IPS-18a (cell line): ENCODE measurements at regions not wholly inside any gene's neighbourhood (a gene's known extent, or its start where the extent isn't known, plus 50 kb on each side); places are given as distances from the start of the nearest gene placed in this dataset.
"Not testable (repeated sequence)": the region's sequence is repeated elsewhere in the genome, so short reads cannot be mapped to it uniquely, and the experiment has no call there.

Source experiments
- H3K27ac ChIP-seq: one replicate; pipeline ENCODE4 v1.5.1; 2013; ENCODE audit warnings: low read length
- H3K27me3 ChIP-seq: one replicate; pipeline ENCODE4 v1.6.1; 2013; ENCODE audit warnings: mild to moderate bottlenecking, low read length; ENCODE audit not compliant: control insufficient read depth, insufficient read depth
- H3K36me3 ChIP-seq: one replicate; pipeline ENCODE4 v1.6.1; 2013; ENCODE audit warnings: low read depth, low read length; ENCODE audit not compliant: control insufficient read depth
- H3K4me1 ChIP-seq: one replicate; pipeline ENCODE4 v1.6.1; 2013; ENCODE audit warnings: low read depth, low read length; ENCODE audit not compliant: control insufficient read depth
- H3K4me3 ChIP-seq: one replicate; pipeline ENCODE4 v1.5.1; 2013; ENCODE audit warnings: low read length
- H3K9ac ChIP-seq: one replicate; pipeline ENCODE4 v1.6.1; 2013; ENCODE audit warnings: mild to moderate bottlenecking, low read length, moderate library complexity
- H3K9me3 ChIP-seq: one replicate; pipeline ENCODE4 v1.6.1; 2013; ENCODE audit warnings: low read depth, low read length; ENCODE audit not compliant: control insufficient read depth

DNA sequence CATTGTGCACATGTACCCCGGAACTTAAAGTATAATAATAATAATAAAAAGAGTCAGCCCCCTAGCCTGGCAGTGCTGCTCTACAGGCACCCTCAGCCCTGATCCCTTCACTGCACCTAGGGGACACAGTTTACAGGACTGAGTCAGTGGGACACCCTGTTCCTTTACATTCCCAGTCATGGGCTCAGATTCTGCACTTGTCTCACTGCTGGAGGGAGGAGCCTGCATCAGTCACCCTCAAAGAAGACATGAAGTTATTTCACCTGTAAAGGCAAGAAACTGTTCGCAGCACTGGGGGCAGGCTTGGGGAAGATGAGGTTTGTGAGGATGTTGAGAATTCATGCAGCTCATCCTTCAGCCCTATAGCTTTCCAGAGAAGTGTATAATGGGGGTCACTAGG, 50.7 kb upstream of the VPREB1 start:
- Histone ChIP-seq H3K27ac (no peak overlapping the region), H3K27me3 (peaks cover 84% of the 10 kb centered on the region)

DNA sequence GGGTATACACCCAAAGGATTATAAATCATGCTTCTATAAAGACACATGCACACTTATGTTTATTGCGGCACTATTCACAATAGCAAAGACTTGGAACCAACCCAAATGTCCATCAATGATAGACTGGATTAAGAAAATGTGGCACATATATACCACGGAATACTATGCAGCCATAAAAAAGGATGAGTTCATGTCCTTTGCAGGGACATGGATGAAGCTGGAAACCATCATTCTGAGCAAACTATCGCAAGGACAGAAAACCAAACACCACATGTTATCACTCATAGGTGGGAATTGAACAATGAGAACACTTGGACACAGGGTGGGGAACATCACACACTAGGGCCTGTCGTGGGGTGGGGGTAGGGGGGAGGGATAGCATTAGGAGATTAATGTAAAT, 51.1 kb upstream of the VPREB1 start:
- peaks cover 84% of the 10 kb centered on the region for H3K27me3 ChIP-seq

More for the DNA sequence above, 50.7 kb upstream of the VPREB1 start:
- Histone ChIP-seq H3K4me3 (no peak overlapping the region), H3K9ac (no peak overlapping the region), H3K36me3 (no peaks in the 10 kb centered on the region), H3K9me3 (no peaks in the 10 kb centered on the region), H3K4me1 (no peaks in the 10 kb centered on the region)

DNA sequence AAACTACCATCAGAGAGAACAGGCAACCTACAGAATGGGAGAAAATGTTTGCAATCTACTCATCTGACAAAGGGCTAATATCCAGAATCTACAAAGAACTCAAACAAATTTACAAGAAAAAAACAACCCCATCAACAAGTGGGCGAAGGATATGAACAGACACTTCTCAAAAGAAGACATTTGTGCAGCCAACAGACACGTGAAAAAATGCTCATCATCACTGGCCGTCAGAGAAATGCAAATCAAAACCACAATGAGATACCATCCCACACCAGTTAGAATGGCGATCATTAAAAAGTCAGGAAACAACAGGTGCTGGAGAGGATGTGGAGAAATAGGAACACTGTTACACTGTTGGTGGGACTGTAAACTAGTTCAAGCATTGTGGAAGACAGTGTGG, 51.6 kb upstream of the VPREB1 start:
- not testable (repeated sequence) for H3K36me3 ChIP-seq, H3K4me3 ChIP-seq, H3K4me1 ChIP-seq, H3K9ac ChIP-seq, H3K9me3 ChIP-seq, H3K27ac ChIP-seq
- H3K27me3 ChIP-seq: peaks cover 84% of the 10 kb centered on the region

More for the DNA sequence above, 51.1 kb upstream of the VPREB1 start:
- not testable (repeated sequence) for H3K27ac ChIP-seq, H3K9me3 ChIP-seq, H3K9ac ChIP-seq, H3K36me3 ChIP-seq, H3K4me3 ChIP-seq, H3K4me1 ChIP-seq

DNA sequence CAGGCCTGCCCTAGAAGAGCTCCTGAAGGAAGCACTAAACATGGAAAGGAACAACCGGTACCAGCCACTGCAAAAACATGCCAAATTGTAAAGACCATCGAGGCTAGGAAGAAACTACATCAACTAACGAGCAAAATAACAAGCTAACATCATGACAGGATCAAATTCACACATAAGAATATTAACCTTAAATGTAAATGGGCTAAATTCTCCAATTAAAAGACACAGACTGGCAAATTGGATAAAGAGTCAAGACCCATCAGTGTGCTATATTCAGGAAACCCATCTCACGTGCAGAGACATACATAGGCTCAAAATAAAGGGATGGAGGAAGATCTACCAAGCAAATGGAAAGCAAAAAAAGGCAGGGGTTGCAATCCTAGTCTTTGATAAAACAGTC, 54.8 kb upstream of the VPREB1 start:
- not testable (repeated sequence) for H3K9ac ChIP-seq

DNA sequence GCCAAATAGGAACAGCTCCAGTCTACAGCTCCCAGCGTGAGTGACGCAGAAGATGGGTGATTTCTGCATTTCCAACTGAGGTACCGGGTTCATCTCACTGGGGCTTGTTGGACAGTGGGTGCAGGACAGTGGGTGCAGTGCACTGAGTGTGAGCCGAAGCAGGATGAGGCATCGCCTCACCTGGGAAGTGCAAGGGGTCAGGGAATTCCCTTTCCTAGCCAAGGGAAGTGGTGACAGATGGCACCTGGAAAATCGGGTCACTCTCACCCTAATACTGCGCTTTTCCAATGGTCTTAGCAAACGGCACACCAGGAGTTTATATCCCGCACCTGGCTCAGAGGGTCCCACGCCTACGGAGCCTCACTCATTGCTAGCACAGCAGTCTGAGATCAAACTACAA, 56.7 kb upstream of the VPREB1 start:
- not testable (repeated sequence) for H3K4me1 ChIP-seq, H3K27ac ChIP-seq, H3K4me3 ChIP-seq, H3K9ac ChIP-seq, H3K9me3 ChIP-seq, H3K36me3 ChIP-seq
- peaks cover 91% of the 10 kb centered on the region for H3K27me3 ChIP-seq

More for the DNA sequence above, 54.8 kb upstream of the VPREB1 start:
- peaks cover 84% of the 10 kb centered on the region for H3K27me3 ChIP-seq
- not testable (repeated sequence) for H3K4me1 ChIP-seq, H3K4me3 ChIP-seq, H3K36me3 ChIP-seq, H3K27ac ChIP-seq, H3K9me3 ChIP-seq

DNA sequence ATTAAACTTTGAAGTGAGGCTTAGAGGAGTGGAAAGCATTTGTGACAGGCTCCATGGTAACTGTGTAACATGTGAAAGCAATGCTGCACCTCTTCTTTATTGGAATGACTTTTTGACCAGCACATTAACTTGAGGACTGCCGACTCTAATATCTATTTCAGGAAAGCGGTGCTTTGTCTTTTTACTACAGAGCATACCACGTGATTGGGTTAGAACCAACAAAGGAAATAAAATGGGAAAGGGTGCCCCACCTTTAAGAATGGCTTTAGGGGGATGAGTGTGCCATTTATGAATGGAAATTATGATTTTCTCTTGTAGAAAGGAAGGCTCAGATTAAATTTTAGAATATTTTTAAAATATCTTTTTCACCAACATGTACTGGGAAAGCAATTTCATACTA, 57.3 kb upstream of the VPREB1 start:
- no peak overlapping the region for H3K27ac ChIP-seq
- H3K36me3 ChIP-seq: no peaks in the 10 kb centered on the region
- no peak overlapping the region for H3K4me3 ChIP-seq
- H3K9ac ChIP-seq: no peak overlapping the region
- no peaks in the 10 kb centered on the region for H3K9me3 ChIP-seq
- H3K4me1 ChIP-seq: no peaks in the 10 kb centered on the region
- H3K27me3 ChIP-seq: peaks cover 94% of the 10 kb centered on the region

DNA sequence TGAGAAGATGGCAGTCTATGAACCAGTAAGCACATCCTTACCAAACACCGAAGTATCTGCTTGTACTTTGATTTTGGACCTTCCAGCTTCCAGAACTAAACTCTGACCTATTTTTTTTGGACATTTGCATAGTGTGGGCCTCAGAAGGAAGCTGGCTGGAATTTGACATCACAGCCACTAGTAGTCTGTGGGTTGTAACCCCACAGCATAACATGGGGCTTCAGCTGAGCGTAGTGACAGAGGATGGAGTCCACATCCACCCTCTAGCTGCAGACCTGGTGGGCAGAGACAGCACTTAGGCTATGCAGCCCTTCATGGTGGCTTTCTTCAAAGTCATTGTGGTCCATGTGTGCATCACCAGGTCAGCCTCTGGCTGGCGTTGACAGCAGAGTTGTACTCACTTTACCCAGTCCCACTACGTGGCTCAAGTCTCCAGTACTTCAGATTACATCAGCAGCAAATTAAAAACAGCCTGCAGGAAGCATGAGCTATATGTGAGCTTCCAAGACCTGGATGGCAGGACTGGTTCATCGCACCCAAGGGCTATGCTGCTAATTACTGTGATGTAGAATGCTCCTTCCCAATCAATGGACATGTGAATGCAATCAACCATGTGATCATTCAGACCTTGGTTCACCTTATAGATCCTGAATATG, 58.6 kb upstream of the VPREB1 start:
- Histone ChIP-seq H3K9me3 (no peaks in the 10 kb centered on the region), H3K9ac (no peak overlapping the region), H3K27me3 (peaks cover 100% of the 10 kb centered on the region), H3K36me3 (no peaks in the 10 kb centered on the region), H3K4me1 (no peaks in the 10 kb centered on the region), H3K4me3 (no peak overlapping the region), H3K27ac (no peak overlapping the region)

DNA sequence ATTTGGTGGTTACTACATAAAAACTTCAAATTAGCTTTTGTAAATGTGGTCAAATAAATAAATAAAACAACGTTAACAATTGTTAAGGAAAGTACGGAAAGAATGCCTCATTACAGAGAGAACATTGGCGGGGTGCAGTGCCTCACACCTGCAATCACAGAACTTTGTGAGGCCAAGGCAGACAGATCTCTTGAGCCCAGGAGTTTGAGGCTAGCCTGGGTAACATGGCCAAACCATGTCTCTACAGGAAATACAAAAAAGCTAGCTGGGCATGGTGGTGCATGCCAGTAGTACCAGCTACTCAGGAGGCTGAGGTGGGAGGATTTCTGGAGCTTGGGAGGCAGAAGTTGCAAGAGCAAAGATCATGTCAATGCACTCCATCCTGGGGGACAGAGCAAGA, 59.4 kb upstream of the VPREB1 start:
- no peak overlapping the region for H3K27ac ChIP-seq
- H3K27me3 ChIP-seq: peaks cover 100% of the 10 kb centered on the region
- H3K36me3 ChIP-seq: no peaks in the 10 kb centered on the region

DNA sequence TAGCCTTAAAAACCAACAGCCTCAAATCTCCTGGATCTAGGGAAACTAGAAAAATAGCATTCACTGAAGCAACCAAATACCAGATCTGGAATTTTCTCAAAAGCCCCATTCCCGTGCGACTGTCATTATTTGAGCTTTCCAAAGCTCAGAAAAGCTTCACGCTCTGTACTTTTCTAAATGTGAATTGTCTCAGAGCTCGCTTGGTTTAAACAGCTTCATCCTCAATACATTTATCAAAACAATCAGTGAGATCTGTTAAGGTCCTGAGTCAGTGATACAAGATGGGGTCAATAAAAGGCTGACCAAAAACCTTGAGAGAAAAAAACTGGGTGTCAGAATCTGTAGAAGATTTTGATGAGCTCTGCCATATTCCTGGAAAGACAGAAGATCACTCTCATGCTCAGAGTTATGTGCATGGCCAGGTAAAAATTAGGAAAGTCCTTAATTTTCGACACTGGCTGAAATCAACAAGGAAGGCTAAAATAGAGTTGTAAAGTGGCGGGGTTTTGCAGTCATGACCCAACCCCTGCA, 60.2 kb upstream of the VPREB1 start:
- Histone ChIP-seq H3K27me3 (peaks cover 100% of the 10 kb centered on the region), H3K36me3 (no peaks in the 10 kb centered on the region), H3K4me1 (no peaks in the 10 kb centered on the region), H3K9ac (no peak overlapping the region), H3K9me3 (no peaks in the 10 kb centered on the region), H3K27ac (no peak overlapping the region), H3K4me3 (no peak overlapping the region)

More for the DNA sequence above, 59.4 kb upstream of the VPREB1 start:
- no peak overlapping the region for H3K9ac ChIP-seq
- H3K4me3 ChIP-seq: no peak overlapping the region
- H3K9me3 ChIP-seq: no peaks in the 10 kb centered on the region
- H3K4me1 ChIP-seq: no peaks in the 10 kb centered on the region

DNA sequence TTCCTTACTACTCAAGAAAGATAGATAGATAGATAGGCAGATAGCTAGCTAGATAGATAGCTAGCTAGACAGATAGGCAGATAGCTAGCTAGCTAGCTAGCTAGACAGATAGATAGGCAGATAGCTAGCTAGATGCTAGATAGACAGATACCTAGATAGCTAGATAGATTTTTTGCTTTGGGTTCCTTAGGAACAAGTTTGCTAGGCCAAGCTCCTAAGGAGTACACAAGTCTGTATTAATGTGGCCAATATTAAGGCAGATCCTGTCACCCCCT, 61.7 kb upstream of the VPREB1 start:
- Histone ChIP-seq H3K36me3 (no peaks in the 10 kb centered on the region), H3K27me3 (peaks cover 100% of the 10 kb centered on the region), H3K4me1 (no peaks in the 10 kb centered on the region), H3K27ac (no peak overlapping the region), H3K9ac (no peak overlapping the region), H3K4me3 (no peak overlapping the region), H3K9me3 (no peaks in the 10 kb centered on the region)

DNA sequence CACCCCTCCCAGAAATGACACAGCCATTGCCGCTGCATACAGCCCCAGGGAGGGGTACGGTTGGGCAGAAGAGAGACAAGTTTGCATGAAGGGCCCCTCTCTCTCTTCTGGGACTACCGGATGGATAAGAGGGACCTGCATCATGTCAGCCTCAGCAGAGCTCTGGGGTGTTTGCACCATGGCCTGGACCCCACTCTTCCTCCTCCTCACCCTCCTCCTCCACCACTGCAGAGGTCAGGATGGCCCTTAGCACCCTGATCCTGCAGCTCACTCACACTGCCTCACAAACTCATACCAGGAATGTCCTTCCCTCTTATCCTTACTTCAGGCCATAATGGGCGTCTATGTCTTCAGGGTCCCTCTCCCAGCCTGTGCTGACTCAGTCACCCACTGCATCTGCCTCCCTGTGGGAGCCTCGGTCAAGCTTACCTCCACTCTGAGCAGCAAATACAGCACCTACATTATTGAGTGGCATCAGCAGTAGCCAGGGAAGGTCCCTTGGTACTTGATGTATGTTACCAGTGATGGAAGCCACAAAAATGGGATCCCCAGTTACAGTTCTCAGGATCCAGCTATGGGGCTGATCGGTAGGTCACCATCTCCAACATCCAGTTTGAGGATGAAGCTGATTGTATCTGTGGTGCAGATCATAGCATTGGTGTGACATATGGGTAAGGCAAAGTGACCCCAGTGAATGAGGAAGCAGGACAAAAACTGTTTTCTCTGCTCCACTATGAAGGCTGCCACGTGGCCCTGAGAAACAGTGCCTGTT, 62.2 kb upstream of the VPREB1 start:
- Histone ChIP-seq H3K9ac (no peak overlapping the region), H3K36me3 (no peaks in the 10 kb centered on the region), H3K27ac (no peak overlapping the region), H3K4me1 (no peaks in the 10 kb centered on the region), H3K4me3 (no peak overlapping the region), H3K27me3 (peaks cover 100% of the 10 kb centered on the region), H3K9me3 (no peaks in the 10 kb centered on the region)

DNA sequence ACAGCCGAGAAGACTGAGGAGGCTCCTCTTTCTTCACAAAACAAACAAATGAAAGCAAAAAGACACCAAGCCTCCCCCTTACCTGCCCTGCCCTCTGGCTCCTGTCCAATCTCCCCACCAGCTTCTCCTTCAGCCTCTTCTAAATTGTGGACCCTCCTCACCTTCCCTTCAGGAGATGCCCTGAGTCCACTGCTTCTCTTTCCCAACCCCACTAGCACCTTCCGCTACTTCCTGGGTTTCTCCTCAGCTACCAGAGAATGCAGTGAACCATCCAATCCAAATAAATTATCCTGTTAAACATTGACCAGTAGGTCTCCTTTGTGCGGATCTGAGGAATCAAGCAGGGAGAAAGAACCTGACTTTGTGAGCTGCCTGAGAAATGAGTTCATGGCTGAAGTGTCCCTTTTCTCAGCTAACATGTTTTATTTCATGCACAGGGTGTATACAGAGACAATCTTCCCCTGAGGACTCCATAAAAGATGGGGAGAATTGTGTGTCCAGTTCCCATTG, 63.2 kb upstream of the VPREB1 start:
- Histone ChIP-seq H3K9me3 (no peaks in the 10 kb centered on the region), H3K27me3 (peaks cover 100% of the 10 kb centered on the region), H3K27ac (no peak overlapping the region), H3K36me3 (no peaks in the 10 kb centered on the region), H3K9ac (no peak overlapping the region), H3K4me3 (no peak overlapping the region), H3K4me1 (no peaks in the 10 kb centered on the region)
